ENCODE measurements at regions not wholly inside any gene's neighbourhood (a gene's known extent, or its start where the extent isn't known, plus 50 kb on each side); places are given as distances from the start of the nearest gene placed in this dataset.

GRCh38 chr9:68643901-68644809, 60.9 kb upstream of the PIP5K1B start:
- TF ChIP-seq SUZ12 (IDR thresholded peaks at IDR 0.05; ENCODE audit: low read length) (no peak), CTCF (IDR thresholded peaks at IDR 0.05; ENCODE audit: control extremely low read depth in 1 of 3, insufficient read depth in 1 of 3, low read depth in 1 of 3, low read length in 3 of 3) (no peak), GTF2F1 (IDR thresholded peaks at IDR 0.05; ENCODE audit: borderline replicate concordance, low read depth, low read length) (no peak), POLR2A (IDR thresholded peaks at IDR 0.05; ENCODE audit: control extremely low read depth in 1 of 2, low read depth in 2 of 2, low read length in 2 of 2) (no peak), RAD21 (IDR thresholded peaks at IDR 0.05 in 1 of 2, conservative IDR thresholded peaks at IDR 0.05 in 1 of 2; ENCODE audit: low read depth in 2 of 2, low read length in 2 of 2) (no peak), KDM5A (IDR thresholded peaks at IDR 0.05; ENCODE audit: low read length) (no peak), CREB1 (IDR thresholded peaks at IDR 0.05) (no peak), HDAC2 (IDR thresholded peaks at IDR 0.05; ENCODE audit: borderline replicate concordance in 1 of 2, low read depth in 2 of 2, low read length in 2 of 2) (no peak), SP2 (IDR thresholded peaks at IDR 0.05; ENCODE audit: low read length) (no peak)
- TF ChIP-seq, protein P1, sequence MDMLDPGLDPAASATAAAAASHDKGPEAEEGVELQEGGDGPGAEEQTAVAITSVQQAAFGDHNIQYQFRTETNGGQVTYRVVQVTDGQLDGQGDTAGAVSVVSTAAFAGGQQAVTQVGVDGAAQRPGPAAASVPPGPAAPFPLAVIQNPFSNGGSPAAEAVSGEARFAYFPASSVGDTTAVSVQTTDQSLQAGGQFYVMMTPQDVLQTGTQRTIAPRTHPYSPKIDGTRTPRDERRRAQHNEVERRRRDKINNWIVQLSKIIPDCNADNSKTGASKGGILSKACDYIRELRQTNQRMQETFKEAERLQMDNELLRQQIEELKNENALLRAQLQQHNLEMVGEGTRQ (IDR thresholded peaks at IDR 0.05; ENCODE audit: low read length): no peak
